NCI-H2029 treated with DMSO at 0.1 percent for 48 hours (cell line): ENCODE measurements at regions not wholly inside any gene's neighbourhood (a gene's known extent, or its start where the extent isn't known, plus 50 kb on each side); places are given as distances from the start of the nearest gene placed in this dataset.

Experiments used
- DNase-seq: peaks from one replicate; lab custom pipeline; 2025; lab: John Stamatoyannopoulos, UW

DNA sequence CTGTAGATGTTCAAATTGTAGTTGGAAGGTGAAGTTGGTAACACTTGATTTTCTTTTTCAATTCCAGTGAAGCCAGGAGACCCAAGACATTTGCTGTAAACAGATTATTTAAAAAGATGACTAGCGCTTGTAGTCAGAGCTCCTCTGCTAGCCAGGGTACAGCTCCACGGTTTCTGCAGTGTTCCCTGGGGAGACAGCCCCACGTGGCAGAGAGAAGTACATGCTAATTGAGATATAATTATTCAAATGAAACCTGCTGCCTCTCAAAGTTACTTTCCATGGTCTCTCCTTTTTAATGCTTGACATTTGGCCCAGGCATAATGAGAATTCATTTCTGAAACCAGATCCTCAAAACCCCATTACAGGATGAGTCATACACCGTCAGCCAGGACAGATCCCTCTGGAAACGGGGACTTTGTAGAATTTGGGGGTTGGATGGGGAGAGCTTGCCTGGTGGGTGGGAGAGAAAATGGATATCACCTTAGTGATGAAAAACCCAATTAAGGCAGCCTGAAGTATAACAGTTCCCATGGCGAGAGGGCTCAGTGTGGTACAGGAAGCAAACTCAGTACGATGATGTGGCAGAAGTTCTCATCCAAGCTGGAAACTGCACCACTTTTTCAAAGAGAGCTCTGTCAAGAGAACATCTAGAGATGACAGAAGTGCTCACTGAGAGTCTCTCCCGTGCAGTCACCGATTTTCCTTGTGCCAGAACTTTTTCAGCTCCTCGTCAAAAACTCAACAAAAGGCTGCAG, 637.7 kb upstream of the TMEM132C start:
- no peak for DNase-seq

DNA sequence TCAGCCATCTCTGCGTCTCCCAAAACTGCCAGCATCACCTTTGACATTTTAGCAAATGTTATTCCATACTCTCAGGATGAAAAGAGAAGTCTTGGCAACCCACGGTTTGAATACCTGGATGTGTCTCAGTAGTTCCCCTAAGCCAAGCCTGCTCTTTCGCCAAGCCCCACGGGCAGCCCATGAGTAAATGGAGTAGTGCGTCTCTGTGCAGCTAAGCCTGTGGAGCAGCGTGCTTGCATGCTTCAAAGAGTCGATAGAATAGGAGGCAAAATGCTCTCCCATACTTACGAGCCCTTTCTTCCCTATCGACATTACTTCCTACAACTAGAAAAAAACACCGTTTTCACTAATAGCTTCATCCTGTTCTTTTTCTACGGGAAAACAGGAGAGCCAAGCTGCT, 634.5 kb upstream of the TMEM132C start:
- no peak for DNase-seq

DNA sequence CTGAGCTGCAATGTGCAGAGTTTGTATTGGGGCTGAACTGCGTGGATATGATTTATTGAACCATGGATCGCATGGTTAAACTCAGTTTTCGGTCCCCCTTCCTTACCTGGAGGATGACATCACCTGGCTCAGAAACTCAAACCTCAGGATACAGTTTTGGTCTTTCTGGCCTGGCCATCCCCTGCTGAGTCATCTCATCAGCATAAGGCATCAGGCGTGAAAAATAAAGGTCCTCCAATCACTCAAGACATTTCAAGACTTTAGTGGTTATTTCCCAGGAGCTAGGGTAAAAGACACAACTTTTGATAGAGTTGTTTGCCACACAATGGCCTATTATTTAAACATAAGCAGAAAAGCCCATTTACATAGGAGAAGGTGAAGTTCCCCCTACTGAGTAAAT, 631.1 kb upstream of the TMEM132C start:
- DNase-seq, result no peak

DNA sequence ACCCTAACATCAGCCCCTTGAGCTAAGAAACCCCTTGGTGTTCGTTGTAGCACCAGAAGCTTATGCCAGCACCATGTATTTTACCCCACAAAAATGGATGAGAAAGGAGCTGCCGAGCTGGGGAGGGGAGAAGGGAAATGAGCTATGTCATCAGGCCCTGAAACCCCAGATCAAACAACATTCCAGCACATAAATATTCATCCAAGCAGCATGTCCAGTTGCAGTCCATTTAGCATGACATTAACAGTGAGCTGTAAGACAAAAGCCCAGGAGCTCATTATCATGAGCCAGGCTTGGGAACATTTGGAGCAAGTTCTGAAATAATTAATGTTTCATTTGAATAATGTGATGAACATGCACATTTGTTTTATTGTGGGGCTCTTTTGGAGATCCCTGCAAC, 630.1 kb upstream of the TMEM132C start:
- DNase-seq, result no peak

DNA sequence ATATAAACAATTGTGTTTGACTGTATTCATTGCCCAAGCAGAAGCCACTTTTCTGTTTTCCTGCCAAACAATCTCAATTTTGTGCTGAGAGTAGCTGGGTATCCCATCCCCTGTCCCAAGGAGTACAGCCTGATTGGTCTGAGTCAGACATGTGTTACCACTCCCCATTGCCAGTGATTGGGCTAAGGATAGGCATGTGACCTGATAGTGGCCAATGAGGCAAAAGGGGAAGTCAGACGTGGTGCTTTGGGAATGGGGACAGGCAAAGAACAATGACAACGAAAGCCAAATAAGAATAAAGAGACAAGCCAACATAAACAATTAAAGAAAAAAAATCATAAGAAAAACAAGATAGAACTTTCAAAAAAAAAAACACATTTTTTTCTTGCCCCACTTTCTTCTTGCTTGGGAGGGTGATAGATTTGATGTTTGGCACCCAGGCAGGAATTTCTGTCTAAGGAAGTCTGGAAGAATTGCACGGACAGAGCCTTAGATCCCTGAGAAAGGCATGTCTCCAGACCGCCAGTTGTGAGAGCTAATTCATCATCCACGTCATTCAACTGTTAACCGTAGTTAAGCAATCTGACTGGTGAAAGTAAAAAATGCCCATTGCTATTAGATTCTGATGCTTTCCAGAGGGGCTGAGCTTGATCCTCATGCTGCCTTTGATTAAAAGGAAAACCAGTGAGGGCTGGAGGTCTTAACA, 626.6 kb upstream of the TMEM132C start:
- no peak for DNase-seq

DNA sequence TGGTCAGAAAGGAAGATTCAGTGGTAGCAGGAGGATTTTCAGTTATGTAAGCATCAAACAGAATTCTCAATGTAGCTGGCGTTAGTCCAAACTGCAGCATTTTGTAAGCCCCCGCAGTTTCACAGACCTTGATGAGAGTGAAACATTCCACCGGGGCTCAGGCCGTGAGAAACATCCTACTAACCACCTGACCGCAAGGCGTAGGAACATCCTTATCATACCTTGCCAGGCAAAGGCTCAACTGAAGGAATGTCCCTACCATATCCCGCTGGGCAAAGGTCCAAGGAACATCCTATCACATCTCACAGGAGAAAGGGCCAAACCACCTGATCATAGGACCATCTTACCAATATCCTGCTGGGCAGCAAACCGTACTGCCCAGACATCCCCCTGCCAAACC, 624.8 kb upstream of the TMEM132C start:
- no peak for DNase-seq

DNA sequence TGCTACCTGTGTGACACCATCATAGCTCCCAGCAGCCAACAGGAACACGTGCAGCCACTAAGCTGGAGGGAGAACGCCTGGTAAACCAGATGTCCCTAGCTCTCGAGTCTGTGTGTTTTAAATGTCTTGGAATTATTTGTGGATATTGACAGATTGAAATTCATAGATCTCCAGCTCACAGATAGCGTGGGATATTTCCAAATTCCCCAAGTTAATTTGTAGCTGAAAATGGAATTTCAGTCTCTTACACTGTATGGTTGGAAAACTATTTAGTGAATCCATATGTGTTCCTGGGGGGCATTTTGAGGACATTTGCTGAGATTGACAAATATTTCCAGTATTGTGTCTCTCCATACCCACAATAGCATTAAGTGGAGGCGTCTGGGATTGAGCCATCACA, 618.6 kb upstream of the TMEM132C start:
- DNase-seq, result no peak

DNA sequence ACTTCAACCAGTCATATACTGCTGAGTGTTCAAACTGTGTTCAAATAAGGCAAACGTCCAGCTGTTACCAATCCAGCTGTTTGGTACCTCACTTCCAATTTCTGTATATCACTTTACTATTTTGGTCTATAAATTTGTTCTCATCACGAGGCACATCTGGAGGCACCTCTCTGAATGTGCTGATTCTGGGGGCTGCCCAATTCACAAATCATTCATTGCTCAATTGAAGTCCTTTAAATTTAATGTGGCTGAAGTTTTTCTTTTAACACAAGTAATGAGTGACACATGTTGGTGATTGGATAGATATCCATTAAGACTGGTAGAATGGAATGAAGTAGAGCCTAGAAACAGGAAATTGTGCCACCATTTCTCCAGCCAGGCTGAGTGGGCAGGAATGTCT, 617.0 kb upstream of the TMEM132C start:
- no peak for DNase-seq

DNA sequence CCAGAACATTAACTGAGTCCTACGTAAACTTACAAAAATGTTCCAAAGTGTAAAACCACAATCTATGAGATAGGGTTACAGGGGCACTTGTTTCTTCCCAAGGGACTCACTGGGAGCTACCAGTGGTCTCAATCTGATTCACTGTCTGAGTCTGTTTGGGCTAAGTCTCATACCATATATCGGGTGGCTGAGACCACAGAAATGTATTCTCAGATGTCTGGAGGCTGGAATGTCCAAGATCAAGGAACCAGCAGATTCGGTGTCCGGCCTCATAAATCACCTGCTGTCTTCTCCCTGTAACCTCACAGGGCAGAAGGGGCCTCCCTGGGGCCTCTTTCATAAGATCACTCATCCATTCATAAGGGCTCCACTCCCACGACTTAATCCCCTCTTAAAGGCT, 616.3 kb upstream of the TMEM132C start:
- no peak for DNase-seq

DNA sequence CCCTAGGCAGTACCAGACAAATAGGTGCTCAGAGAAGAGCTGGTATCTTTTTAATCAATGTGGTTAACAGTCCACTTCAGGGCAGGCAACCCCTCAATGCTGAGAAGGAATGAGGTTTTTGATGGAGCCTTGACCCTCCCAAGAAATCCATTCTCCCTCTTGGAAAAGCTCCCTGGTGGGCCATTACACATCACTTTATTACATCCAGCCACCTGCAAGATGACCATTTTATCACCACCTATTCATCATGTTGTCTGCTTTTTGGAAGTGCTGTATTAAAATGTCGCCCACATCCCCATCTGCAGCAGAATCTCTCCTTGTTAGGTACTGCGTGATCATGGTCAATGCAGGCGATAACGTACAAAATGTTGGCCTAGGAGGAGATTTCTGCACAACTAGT, 614.7 kb upstream of the TMEM132C start:
- DNase-seq, result no peak

DNA sequence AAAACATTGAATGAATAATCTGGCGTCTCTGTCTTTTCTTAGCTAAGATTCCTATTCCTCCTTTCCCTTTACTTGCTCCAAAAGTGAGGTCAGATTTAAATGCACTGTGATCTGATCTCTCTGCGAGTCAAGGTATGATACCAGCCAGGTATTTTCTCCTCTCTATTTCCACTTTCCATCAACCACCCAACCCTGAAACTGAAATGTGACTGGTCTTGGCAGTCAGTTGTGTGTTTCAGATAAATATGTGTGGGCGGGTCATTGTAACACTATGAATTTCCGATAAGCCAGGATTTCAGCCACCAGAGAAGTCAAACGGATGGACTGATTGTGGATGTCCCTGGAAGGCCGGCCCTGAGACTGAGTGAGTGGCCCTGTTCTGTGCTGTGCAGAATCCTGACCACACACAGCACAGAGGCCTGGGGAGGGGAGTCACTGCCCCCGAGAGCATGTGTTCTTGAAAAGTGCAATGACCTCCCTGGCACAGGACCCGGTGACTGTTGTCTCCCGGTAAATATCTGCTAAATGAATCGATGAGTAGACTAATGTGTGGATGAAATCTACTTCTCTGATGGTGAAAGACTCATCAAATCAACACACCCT, 612.5 kb upstream of the TMEM132C start:
- no peak for DNase-seq

DNA sequence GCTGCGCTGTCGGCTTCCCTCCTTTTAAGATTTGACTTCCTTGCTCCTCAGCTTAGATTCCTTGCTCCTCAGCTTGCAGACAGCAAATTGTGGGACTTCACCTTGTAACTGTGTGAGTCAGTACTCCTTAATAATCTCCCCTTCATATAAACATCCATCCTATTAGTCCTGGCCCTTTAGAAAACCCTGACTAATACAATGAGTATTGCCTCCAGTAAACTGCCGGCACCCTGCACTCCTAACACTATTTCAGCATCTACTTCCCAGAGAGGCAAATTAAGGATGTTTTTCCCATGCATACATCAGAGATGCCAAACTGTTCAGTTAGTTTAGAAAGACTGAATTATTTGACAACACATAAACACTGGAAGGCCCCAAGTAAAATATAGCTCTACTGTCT, 611.3 kb upstream of the TMEM132C start:
- DNase-seq, result no peak

DNA sequence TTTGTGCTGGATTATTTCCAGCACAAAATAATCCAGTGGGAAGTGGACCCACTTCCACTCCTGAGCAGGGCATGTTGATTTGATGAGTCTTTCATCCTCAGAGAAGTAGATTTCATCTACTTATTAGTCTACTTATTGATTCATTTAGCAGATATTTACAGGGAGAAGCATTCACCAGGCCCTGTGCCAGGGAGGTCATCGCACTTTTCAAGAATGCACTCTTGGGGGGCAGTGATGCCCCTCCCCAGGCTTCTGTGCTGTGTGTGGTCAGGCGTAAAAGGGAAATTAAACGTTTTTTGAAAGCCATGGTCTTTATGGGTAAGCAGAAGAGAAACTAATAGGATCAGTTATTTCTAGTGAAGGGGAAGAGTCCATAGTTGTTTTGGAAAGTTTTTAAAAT, 610.7 kb upstream of the TMEM132C start:
- no peak for DNase-seq

DNA sequence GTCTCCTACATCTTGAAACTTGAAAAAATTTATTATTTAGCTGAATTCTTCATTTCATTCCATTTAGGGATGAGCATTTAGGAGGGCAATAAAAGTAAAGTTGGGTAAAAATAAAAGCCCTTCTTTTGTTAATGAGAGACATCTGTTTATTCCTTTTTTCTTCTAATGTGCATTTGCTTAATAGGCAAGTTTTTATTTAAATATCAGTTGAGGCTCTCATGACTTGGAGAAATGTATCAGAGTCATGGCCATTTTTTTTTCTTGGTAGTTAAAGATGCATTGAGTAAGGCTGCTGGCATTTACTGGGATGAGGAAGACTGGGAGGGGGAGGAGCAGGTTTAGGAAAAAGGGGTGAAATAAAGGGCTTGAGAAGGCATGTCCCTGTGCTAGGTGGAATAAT, 609.9 kb upstream of the TMEM132C start:
- DNase-seq, result no peak

DNA sequence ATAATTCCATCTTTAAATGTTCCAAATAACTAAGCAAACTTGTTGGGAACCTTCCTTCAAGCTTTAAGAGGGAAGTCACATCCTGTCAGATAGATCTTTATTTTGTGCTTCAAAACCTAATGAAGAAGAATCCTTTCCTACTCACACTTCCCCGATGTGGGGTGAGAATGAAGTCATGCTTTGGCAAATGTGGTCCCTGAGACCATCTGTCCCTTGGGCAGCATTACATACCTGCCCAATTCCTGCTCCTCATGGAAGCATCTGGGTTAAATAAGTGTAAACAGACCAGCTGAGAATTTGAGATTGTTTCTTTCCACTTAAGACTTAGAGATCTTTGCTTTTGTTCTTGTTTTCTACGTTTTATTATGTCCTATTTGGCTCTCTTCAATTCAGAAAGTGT, 606.0 kb upstream of the TMEM132C start:
- DNase-seq, result no peak

DNA sequence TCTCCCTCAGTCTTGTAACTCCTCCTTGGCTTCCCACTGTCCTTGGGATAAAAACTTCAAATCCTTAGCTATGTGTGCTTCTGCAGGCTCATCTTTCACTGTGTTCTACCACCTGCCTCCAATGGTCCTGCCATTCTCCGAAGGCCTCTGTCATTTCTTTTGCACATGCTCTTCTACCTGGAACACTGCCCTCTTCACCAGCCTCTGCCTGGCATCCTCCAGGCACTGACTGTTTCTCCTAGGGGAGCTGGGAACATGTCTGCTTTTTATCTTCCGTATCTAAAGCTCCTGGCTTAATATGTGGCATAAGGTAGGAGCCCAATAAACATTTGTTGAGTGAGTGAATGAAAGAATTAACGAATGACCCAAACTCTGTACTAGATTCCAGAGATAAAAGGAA, 603.3 kb upstream of the TMEM132C start:
- DNase-seq, result no peak

DNA sequence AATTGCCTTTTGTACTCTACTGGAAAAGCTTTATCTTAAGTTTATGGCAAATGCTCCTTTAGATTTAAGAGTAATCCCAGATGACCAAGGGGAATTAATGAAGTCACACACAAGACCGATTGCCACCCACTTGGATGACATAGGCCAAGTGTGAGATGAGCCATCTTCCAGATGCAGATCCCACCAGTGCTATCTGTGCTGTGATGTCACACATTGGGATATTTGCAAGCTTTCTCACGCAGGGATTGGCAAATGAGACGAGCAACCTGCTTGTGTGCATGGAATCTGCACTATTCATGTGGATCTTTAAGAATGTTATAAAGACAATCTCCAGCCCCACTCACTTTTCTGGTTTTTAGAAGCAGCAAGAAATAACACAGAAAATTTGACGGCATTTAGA, 602.1 kb upstream of the TMEM132C start:
- no peak for DNase-seq

DNA sequence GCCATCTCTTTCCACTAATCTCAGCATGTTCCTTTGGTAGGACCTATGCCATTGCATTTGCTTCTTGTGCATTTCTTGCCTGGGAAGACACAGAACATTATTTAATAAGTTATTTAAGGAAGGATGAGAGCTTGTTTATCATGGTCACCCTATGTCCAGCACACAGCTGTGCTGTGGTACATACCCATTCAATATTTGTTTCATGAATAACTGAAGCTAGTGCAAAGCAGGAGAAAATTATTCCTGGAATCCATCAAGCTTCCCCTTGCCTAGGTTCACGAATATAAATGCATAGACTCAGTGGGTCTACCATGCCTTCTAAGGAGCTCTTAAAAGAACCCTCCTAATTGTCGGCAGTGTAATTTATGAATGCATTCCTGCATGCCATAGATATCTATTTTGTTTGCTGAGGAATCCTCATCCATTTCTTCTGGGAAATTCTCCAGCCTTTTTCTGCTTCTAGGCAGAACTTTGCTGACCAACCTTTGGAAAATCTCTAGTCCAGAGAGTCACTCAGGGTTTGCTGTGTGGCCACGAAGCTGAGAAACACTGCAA, 599.8 kb upstream of the TMEM132C start:
- no peak for DNase-seq

DNA sequence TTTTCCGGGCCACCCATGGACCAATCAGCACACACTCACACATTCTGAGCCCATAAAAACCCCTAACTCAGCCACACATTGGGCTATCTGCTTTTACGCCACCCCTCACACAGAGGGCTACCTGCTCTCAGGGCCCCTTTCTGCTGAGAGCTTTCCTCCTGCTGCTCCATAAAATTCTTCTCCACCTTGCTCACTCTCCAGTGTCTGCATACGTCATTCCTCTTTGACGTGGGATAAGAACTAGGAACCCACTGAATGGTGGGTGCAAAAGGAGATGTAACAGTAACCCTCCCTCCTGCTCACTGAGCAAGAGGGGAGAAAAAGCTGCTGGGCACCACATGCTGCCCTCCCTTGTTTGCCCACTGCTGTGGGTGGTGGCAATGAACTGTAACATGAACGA, 596.7 kb upstream of the TMEM132C start:
- no peak for DNase-seq

DNA sequence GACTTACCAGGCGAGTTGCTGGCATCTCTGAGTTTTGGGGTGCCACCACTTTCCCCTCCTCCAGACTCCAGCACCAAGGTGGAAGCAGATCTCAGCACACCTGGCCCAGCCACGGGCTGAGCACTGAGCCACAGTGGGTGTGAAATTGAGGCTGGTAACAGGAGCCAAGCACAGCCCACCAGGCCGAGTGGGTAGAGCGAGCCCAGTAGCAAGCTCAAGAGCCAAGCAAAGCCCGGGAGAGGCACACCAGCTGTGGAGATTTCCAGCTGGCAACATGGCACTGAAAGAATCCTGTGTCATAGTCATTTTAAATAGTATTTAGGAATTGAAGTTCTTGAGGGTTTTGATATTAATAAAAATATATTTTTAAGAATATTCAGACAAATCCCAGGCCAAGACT, 596.2 kb upstream of the TMEM132C start:
- DNase-seq, result no peak

DNA sequence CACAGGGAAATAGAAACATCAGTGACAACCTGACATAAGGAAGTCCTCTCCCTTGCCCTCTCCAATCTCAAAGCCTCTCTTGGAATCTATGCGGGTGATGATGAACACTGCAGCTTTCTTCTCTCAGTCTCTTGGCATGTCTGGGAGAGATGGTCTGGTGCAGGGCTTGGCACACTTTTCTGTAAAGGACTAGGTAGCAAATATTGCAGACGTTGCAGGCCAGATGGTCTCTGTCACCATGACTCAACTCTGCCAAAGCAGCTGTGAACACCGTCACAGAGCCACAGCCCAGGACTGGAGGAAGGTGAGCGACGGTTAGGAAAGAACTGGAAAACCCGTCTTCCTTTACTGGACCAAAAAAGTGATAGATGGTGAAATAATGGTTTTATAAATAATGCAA, 591.0 kb upstream of the TMEM132C start:
- no peak for DNase-seq

DNA sequence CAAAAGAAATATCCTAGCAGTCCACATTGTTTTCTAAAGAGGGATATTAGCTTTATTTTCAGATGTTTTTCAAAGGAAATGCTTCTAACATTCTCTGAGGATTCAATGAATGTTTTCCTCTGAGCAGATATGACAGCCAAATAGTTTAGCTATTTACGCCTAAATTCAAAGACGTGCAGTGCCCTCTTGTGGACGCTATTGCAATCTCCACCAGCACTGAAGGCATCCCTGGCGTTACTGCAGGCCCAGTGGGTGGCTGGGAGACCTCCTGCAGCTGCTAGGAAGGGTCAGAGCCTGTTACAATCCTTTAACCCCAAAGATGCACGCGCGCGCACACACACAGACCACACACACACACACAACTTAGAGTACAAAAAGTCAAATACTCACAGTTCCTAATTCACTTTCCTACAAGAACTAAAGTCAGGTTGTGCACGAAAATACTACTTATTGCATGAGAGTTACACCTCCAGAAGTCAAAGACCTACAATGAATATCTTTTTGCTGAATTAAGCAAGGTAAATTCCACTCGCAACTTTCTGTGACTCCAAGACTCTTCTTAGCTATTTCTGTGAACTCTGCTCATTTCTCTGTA, 589.3 kb upstream of the TMEM132C start:
- DNase-seq, result peak; percentile 29

DNA sequence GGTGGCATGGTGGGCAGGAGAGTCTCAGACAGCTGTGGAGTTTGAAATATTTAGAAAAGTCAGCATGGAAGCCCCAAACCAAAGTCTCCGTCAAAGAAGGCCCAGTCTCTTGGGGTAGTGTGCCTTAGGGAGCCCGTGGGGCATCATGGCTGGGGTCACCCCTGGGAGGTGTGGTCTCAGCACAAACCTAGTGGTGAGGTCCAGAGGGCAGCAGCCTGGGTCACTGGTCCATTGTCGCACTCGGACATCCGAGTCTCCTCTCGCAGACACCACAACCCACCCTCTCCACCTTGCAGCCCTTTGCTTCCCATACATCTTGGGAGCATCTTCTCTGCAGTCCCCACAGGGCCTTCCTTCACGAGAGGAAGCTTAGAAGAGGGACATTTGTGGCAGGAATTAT, 588.0 kb upstream of the TMEM132C start:
- no peak for DNase-seq
